ENCODE measurements at regions not wholly inside any gene's neighbourhood (a gene's known extent, or its start where the extent isn't known, plus 50 kb on each side); places are given as distances from the start of the nearest gene placed in this dataset.
"Not testable (repeated sequence)": the region's sequence is repeated elsewhere in the genome, so short reads cannot be mapped to it uniquely, and the experiment has no call there.

DNA sequence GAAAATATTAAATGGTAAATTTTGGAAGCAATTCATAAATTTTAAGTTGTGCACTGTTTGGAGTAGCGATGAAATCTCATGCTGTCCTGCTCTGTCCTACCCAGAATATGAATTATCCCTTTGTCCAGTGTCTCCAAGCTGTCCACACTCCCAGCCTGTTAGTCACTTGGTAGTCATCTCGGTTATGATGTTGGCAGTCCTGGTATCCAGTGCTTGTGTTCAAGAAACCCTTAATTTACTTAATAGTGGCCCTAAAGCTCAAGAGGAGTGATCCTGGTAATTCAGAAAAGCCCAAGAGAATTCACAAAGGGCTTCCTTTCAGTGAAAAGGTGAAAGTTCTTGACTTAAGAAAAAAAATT, 71.8 kb upstream of the STAM2 start:
- in situ Hi-C loops (cut with MboI; ENCODE audit: low pct_unique_long_range_greater_than_20kb in 2 of 9, low sequenced_read_pairs in 9 of 9, unreplicated experiment in 9 of 9): no loop called here
- peaks cover 0 to 7% of the 10 kb centered on the region in 2 donors for H3K4me1 ChIP-seq (replicated peaks in 1 of 2)
- 0 to 100% (median 60%) methylated on average over 1 to 2 of the region's 2 CpGs; no CpG with 5 or more reads in 2 of the 10 experiments for WGBS, 10 experiments
- no peak overlapping the region for H3K4me3 ChIP-seq
- ATAC-seq (replicated peaks in 6 of 8): no peak
- H3K27ac ChIP-seq: no peak overlapping the region

GRCh38 chr2:152250421-152251100, 75.0 kb upstream of the STAM2 start:
- ATAC-seq (replicated peaks in 6 of 8): no peak
- in situ Hi-C loops (cut with MboI; ENCODE audit: low pct_unique_long_range_greater_than_20kb in 2 of 9, low sequenced_read_pairs in 9 of 9, unreplicated experiment in 9 of 9): no loop called here
- Histone ChIP-seq H3K27ac (no peak overlapping the region), H3K4me3 (no peak overlapping the region), H3K4me1 (replicated peaks in 1 of 2) (no peaks in the 10 kb centered on the region)
- 50 to 100% (median 80%) methylated on average over 1 to 3 of the region's 3 CpGs; no CpG with 5 or more reads in 3 of the 10 experiments for WGBS, 10 experiments

DNA sequence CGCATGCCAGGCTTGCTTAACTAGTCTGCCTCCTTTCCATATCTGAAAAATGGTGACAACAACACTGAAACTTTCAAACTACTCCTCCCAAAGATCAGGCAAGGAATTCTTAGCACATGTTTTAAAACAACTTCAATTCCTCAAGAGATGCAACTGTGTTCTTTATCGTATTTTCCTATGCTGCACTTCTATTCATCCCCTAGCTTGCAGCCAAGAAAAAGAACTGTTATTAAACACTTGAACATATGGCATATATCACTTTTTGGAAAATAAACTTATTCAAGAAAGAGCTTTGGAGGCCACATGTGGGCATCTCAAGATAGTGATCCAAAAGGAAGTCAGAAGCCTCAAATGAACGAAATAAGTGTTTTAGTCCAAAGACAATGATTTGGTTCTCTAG, 75.6 kb upstream of the STAM2 start:
- Histone ChIP-seq H3K27ac (no peak overlapping the region), H3K4me1 (replicated peaks in 1 of 2) (no peaks in the 10 kb centered on the region), H3K4me3 (no peak overlapping the region)
- 37 to 96% (median 86%) methylated on average over 1 to 3 of the region's 3 CpGs; no CpG with 5 or more reads in 1 of the 10 experiments for WGBS, 10 experiments
- ATAC-seq (replicated peaks in 6 of 8): no peak
- in situ Hi-C loops (cut with MboI; ENCODE audit: low pct_unique_long_range_greater_than_20kb in 2 of 9, low sequenced_read_pairs in 9 of 9, unreplicated experiment in 9 of 9): no loop called here

DNA sequence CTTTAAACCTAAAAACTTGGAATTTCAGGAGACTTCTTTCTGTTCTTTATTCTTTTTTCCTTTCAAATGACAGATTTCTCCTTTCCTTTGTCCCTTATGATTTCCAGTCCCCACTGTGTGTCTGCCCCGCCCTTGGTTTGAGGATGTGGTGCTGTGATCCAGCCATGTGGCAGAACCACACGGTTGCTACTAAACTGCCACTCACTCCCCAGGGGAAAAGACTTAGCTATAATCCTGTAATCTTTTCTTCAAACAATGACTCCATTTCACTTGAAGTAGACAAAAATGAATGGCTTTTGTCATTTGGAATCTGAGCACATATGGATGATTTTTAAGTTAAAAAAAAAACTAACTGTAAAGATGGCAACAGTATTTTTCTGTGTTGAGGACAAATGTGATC, 76.2 kb upstream of the STAM2 start:
- Histone ChIP-seq H3K27ac (no peak overlapping the region), H3K4me1 (replicated peaks in 1 of 2) (no peaks in the 10 kb centered on the region), H3K4me3 (no peak overlapping the region)
- WGBS, 10 experiments: 17 to 92% (median 68%) methylated on average over 1 to 2 of the region's 2 CpGs; no CpG with 5 or more reads in 1 of the 10 experiments
- in situ Hi-C loops (cut with MboI; ENCODE audit: low pct_unique_long_range_greater_than_20kb in 2 of 9, low sequenced_read_pairs in 9 of 9, unreplicated experiment in 9 of 9): no loop called here
- peak in 2 of 8 experiments; percentile 23 to 41 for ATAC-seq (replicated peaks in 6 of 8)

GRCh38 chr2:152254486-152254885, 78.9 kb upstream of the STAM2 start:
- no peak overlapping the region for H3K4me3 ChIP-seq
- ATAC-seq (replicated peaks in 6 of 8): no peak
- 33 to 100% (median 88%) methylated on average over 1 to 3 of the region's 3 CpGs; no CpG with 5 or more reads in 2 of the 10 experiments for WGBS, 10 experiments
- H3K27ac ChIP-seq: no peak overlapping the region
- in situ Hi-C loops (cut with MboI; ENCODE audit: low pct_unique_long_range_greater_than_20kb in 2 of 9, low sequenced_read_pairs in 9 of 9, unreplicated experiment in 9 of 9): no loop called here
- H3K4me1 ChIP-seq (replicated peaks in 1 of 2): no peaks in the 10 kb centered on the region

DNA sequence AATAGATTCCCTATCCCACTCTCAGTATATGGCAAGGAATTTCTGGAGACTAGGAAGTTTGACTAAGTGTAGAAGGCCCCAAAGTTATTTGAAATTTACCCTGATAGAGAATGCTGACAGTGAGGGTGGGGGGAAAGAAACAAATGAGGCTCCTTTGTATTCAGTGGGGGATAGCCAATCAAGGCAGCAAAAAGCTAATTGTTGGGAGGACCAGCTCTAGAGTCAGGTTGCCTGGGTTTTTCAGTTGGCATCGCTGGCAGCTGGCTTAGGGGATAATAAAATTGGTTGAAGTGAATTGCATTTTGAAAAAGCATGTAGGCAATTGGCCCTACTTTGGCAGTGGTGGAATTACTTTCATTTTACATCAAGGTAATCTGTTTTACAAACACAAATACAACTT, 79.4 kb upstream of the STAM2 start:
- H3K27ac ChIP-seq: no peak overlapping the region
- no peak overlapping the region for H3K4me3 ChIP-seq
- WGBS, 10 experiments: 50 to 100% (median 88%) methylated on average over 1 of the region's 1 CpG; no CpG with 5 or more reads in 5 of the 10 experiments
- no peaks in the 10 kb centered on the region for H3K4me1 ChIP-seq (replicated peaks in 1 of 2)
- in situ Hi-C loops (cut with MboI; ENCODE audit: low pct_unique_long_range_greater_than_20kb in 2 of 9, low sequenced_read_pairs in 9 of 9, unreplicated experiment in 9 of 9): no loop called here
- ATAC-seq (replicated peaks in 6 of 8): peak in 1 of 8 experiments; percentile 57

- no peak overlapping the region for H3K4me3 ChIP-seq
- in situ Hi-C loops (cut with MboI; ENCODE audit: low pct_unique_long_range_greater_than_20kb in 2 of 9, low sequenced_read_pairs in 9 of 9, unreplicated experiment in 9 of 9): no loop called here
- no peaks in the 10 kb centered on the region for H3K4me1 ChIP-seq (replicated peaks in 1 of 2)
- no peak overlapping the region for H3K27ac ChIP-seq
- no peak for ATAC-seq (replicated peaks in 6 of 8)
Observed at GRCh38 chr2:152255918-152256317, 79.1 kb upstream of the FMNL2 start.

- in situ Hi-C loops (cut with MboI; ENCODE audit: low pct_unique_long_range_greater_than_20kb in 2 of 9, low sequenced_read_pairs in 9 of 9, unreplicated experiment in 9 of 9): no loop called here
- WGBS, 10 experiments: 48 to 79% (median 63%) methylated on average over 3 to 4 of the region's 4 CpGs; no CpG with 5 or more reads in 1 of the 10 experiments
- Histone ChIP-seq H3K27ac (no peak overlapping the region), H3K4me1 (replicated peaks in 1 of 2) (no peaks in the 10 kb centered on the region), H3K4me3 (no peak overlapping the region)
- ATAC-seq (replicated peaks in 6 of 8): no peak
Observed at GRCh38 chr2:152260939-152261338, 74.0 kb upstream of the FMNL2 start.

DNA sequence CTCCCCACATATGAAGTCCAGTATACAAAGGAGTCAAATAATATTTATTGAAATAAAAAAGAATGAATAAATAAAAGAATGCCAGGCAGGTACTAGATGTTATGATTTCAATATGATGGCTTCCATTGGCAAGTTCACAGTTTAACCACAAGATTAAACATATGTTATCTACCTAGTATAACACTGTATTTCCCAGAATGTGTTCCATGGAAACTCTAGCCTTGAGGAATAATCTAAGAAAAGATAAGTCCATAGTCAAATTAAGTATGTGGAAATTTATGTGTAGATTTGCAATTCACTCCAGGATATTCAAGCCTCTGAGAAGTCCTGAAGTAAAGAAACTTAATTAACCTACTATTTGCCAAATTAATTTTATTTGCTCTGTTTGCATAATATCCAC, 71.1 kb upstream of the FMNL2 start:
- in situ Hi-C loops (cut with MboI; ENCODE audit: low pct_unique_long_range_greater_than_20kb in 2 of 9, low sequenced_read_pairs in 9 of 9, unreplicated experiment in 9 of 9): no loop called here
- H3K27ac ChIP-seq: no peak overlapping the region
- H3K4me3 ChIP-seq: no peak overlapping the region
- no peaks in the 10 kb centered on the region for H3K4me1 ChIP-seq (replicated peaks in 1 of 2)
- ATAC-seq (replicated peaks in 6 of 8): peak in 2 of 8 experiments; percentile 34 to 64

DNA sequence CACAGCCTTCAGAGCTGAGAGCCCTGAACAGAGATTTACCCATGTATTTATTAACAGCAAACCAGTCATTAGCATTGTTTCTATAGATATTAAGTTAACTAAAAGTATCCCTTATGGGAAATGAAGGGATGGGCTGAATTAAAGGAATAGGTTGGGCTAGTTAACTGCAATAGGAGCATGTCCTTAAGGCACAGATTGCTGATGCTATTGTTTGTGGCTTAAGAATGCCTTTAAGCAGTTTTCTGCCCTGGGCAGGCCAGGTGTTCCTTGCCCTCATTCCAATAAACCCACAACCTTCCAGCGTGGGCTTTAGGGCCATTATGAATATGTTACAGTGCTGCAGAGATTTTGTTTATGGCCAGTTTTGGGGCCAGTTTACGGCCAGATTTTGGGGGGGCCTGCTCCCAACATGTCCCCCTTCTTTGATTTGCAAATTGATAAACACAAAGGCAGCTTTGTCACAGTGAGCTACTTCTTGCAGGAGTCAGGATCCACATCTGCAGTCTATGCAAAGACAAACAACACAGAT, 61.2 kb upstream of the FMNL2 start:
- H3K4me3 ChIP-seq; in situ Hi-C loops (cut with MboI; ENCODE audit: low pct_unique_long_range_greater_than_20kb in 2 of 9, low sequenced_read_pairs in 9 of 9, unreplicated experiment in 9 of 9); ATAC-seq (replicated peaks in 6 of 8); H3K4me1 ChIP-seq (replicated peaks in 1 of 2); H3K27ac ChIP-seq: not testable (repeated sequence)
- WGBS, 10 experiments: 33 to 60% (median 50%) methylated on average over 1 to 2 of the region's 2 CpGs; no CpG with 5 or more reads in 5 of the 10 experiments

- in situ Hi-C loops (cut with MboI; ENCODE audit: low pct_unique_long_range_greater_than_20kb in 2 of 9, low sequenced_read_pairs in 9 of 9, unreplicated experiment in 9 of 9); H3K4me1 ChIP-seq (replicated peaks in 1 of 2); H3K4me3 ChIP-seq; ATAC-seq (replicated peaks in 6 of 8); H3K27ac ChIP-seq: not testable (repeated sequence)
- WGBS, 10 experiments: 50 to 100% (median 83%) methylated on average over 1 to 5 of the region's 6 CpGs; no CpG with 5 or more reads in 3 of the 10 experiments
Observed at GRCh38 chr2:152277896-152278295, 57.1 kb upstream of the FMNL2 start.

- no peak for ATAC-seq (replicated peaks in 6 of 8)
- 56 to 100% (median 80%) methylated on average over 1 to 5 of the region's 5 CpGs; no CpG with 5 or more reads in 1 of the 10 experiments for WGBS, 10 experiments
- Histone ChIP-seq H3K27ac (no peak overlapping the region), H3K4me1 (replicated peaks in 1 of 2) (no peaks in the 10 kb centered on the region), H3K4me3 (no peak overlapping the region)
- in situ Hi-C loops (cut with MboI; ENCODE audit: low pct_unique_long_range_greater_than_20kb in 2 of 9, low sequenced_read_pairs in 9 of 9, unreplicated experiment in 9 of 9): no loop called here
Observed at GRCh38 chr2:152278526-152278925, 56.4 kb upstream of the FMNL2 start.

GRCh38 chr2:152279367-152279766, 55.6 kb upstream of the FMNL2 start:
- in situ Hi-C loops (cut with MboI; ENCODE audit: low pct_unique_long_range_greater_than_20kb in 2 of 9, low sequenced_read_pairs in 9 of 9, unreplicated experiment in 9 of 9); ATAC-seq (replicated peaks in 6 of 8); H3K4me1 ChIP-seq (replicated peaks in 1 of 2); H3K4me3 ChIP-seq; H3K27ac ChIP-seq: not testable (repeated sequence)
- WGBS, 10 experiments: 71 to 100% methylated on average over 1 of the region's 2 CpGs; no CpG with 5 or more reads in 8 of the 10 experiments

- in situ Hi-C loops (cut with MboI; ENCODE audit: low pct_unique_long_range_greater_than_20kb in 2 of 9, low sequenced_read_pairs in 9 of 9, unreplicated experiment in 9 of 9): no loop called here
- no peak for ATAC-seq (replicated peaks in 6 of 8)
- 67 to 100% (median 84%) methylated on average over 1 to 2 of the region's 2 CpGs for WGBS, 10 experiments
Observed at GRCh38 chr2:152280780-152281179, 54.2 kb upstream of the FMNL2 start.

More at GRCh38 chr2:152280780-152281179, 54.2 kb upstream of the FMNL2 start:
- Histone ChIP-seq H3K4me3 (no peak overlapping the region), H3K27ac (no peak overlapping the region), H3K4me1 (replicated peaks in 1 of 2) (peaks cover 0 to 4% of the 10 kb centered on the region in 2 donors)
